ENCODE measurements at regions not wholly inside any gene's neighbourhood (a gene's known extent, or its start where the extent isn't known, plus 50 kb on each side); places are given as distances from the start of the nearest gene placed in this dataset.

- TF ChIP-seq CTCF (conservative IDR thresholded peaks at IDR 0.05; ENCODE audit: low read length): no peak
- TF ChIP-seq EZH2phosphoT487 (IDR thresholded peaks at IDR 0.05; ENCODE audit: borderline replicate concordance, low read depth, low read length): no peak
Observed at GRCh38 chr9:87805259-87805658, 77.4 kb upstream of the SPATA31E1 start.
